22Rv1 (cell line): ENCODE measurements at regions not wholly inside any gene's neighbourhood (a gene's known extent, or its start where the extent isn't known, plus 50 kb on each side); places are given as distances from the start of the nearest gene placed in this dataset.

Experiments
- ZFX ChIP-seq: fragments of 450-650 bp; IDR thresholded peaks from 2 replicates; pipeline ENCODE4 v1.6.1; 2017; ENCODE audit warnings: antibody characterized with exemption, borderline replicate concordance
- TF ChIP-seq, protein P1 (sequence below): fragments of 450-650 bp; IDR thresholded peaks from 2 replicates; pipeline ENCODE4 v1.5.1; 2017; ENCODE audit warnings: mild to moderate bottlenecking

DNA sequence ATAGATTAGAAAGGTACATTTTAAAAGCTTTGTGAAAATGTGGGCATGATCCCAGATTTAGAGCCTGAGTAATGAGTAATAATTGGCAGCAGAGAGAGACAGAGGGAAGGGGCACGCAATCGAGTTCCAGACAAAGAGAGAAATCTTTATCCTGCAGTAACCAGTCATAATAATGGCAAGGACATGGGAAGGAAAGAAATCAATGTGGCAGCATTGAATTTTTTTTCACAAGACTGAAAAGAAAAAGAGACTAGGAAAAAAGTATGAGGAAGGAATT lies 790.8 kb upstream of the SOX9 start:
- no peak for TF ChIP-seq ZFX
- TF ChIP-seq, protein P1, sequence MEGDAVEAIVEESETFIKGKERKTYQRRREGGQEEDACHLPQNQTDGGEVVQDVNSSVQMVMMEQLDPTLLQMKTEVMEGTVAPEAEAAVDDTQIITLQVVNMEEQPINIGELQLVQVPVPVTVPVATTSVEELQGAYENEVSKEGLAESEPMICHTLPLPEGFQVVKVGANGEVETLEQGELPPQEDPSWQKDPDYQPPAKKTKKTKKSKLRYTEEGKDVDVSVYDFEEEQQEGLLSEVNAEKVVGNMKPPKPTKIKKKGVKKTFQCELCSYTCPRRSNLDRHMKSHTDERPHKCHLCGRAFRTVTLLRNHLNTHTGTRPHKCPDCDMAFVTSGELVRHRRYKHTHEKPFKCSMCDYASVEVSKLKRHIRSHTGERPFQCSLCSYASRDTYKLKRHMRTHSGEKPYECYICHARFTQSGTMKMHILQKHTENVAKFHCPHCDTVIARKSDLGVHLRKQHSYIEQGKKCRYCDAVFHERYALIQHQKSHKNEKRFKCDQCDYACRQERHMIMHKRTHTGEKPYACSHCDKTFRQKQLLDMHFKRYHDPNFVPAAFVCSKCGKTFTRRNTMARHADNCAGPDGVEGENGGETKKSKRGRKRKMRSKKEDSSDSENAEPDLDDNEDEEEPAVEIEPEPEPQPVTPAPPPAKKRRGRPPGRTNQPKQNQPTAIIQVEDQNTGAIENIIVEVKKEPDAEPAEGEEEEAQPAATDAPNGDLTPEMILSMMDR, result no peak
